ENCODE measurements at regions not wholly inside any gene's neighbourhood (a gene's known extent, or its start where the extent isn't known, plus 50 kb on each side); places are given as distances from the start of the nearest gene placed in this dataset.
A peak's percentile ranks its signal among the peaks of the same experiment; 100 is the strongest.

GRCh38 chr22:25395468-25395867, 169.0 kb upstream of the GRK3 start:
- Histone ChIP-seq H3K9ac (ENCODE audit: low read depth in 1 of 2, low read length in 2 of 2) (no peak overlapping the region), H3K27ac (ENCODE audit: low read depth in 1 of 2, low read length in 2 of 2) (peak overlapping the region in 1 of 2 donors; percentile 31), H3K36me3 (ENCODE audit: control insufficient read depth in 4 of 4, insufficient read depth in 3 of 4, low read depth in 1 of 4, low read length in 3 of 4) (no peaks in the 10 kb centered on the region), H3K4me3 (ENCODE audit: low read depth in 1 of 3, low read length in 3 of 3) (no peak overlapping the region), H3K9me3 (ENCODE audit: control insufficient read depth in 4 of 4, low read length in 3 of 4) (no peaks in the 10 kb centered on the region), H3K4me1 (ENCODE audit: control insufficient read depth in 4 of 4, insufficient read depth in 4 of 4, low read length in 3 of 4) (peaks cover 31 to 59% (median 41%) of the 10 kb centered on the region in 4 donors), H3K27me3 (ENCODE audit: control insufficient read depth in 4 of 4, insufficient read depth in 4 of 4, low read length in 3 of 4) (no peaks in the 10 kb centered on the region)
- 36% methylated on average over 8 of the region's 8 CpGs for WGBS
- DNase-seq (ENCODE audit: low spot score) = no peak
- no peak for TF ChIP-seq RAD21 (IDR thresholded peaks at IDR 0.05)
- no peak for TF ChIP-seq FOXA1 (IDR thresholded peaks at IDR 0.05)
- TF ChIP-seq, protein P1, sequence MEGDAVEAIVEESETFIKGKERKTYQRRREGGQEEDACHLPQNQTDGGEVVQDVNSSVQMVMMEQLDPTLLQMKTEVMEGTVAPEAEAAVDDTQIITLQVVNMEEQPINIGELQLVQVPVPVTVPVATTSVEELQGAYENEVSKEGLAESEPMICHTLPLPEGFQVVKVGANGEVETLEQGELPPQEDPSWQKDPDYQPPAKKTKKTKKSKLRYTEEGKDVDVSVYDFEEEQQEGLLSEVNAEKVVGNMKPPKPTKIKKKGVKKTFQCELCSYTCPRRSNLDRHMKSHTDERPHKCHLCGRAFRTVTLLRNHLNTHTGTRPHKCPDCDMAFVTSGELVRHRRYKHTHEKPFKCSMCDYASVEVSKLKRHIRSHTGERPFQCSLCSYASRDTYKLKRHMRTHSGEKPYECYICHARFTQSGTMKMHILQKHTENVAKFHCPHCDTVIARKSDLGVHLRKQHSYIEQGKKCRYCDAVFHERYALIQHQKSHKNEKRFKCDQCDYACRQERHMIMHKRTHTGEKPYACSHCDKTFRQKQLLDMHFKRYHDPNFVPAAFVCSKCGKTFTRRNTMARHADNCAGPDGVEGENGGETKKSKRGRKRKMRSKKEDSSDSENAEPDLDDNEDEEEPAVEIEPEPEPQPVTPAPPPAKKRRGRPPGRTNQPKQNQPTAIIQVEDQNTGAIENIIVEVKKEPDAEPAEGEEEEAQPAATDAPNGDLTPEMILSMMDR (IDR thresholded peaks at IDR 0.05; ENCODE audit: low read depth, low read length, missing input control) = no peak
- TF ChIP-seq SP1 (IDR thresholded peaks at IDR 0.05) = no peak
- no peak for TF ChIP-seq TAF1 (conservative IDR thresholded peaks at IDR 0.05)
- TF ChIP-seq JUND (IDR thresholded peaks at IDR 0.05) = no peak
- no peak for TF ChIP-seq HNF4A (conservative IDR thresholded peaks at IDR 0.05)
- TF ChIP-seq HNF4G (IDR thresholded peaks at IDR 0.05) = no peak
- TF ChIP-seq, protein P2, sequence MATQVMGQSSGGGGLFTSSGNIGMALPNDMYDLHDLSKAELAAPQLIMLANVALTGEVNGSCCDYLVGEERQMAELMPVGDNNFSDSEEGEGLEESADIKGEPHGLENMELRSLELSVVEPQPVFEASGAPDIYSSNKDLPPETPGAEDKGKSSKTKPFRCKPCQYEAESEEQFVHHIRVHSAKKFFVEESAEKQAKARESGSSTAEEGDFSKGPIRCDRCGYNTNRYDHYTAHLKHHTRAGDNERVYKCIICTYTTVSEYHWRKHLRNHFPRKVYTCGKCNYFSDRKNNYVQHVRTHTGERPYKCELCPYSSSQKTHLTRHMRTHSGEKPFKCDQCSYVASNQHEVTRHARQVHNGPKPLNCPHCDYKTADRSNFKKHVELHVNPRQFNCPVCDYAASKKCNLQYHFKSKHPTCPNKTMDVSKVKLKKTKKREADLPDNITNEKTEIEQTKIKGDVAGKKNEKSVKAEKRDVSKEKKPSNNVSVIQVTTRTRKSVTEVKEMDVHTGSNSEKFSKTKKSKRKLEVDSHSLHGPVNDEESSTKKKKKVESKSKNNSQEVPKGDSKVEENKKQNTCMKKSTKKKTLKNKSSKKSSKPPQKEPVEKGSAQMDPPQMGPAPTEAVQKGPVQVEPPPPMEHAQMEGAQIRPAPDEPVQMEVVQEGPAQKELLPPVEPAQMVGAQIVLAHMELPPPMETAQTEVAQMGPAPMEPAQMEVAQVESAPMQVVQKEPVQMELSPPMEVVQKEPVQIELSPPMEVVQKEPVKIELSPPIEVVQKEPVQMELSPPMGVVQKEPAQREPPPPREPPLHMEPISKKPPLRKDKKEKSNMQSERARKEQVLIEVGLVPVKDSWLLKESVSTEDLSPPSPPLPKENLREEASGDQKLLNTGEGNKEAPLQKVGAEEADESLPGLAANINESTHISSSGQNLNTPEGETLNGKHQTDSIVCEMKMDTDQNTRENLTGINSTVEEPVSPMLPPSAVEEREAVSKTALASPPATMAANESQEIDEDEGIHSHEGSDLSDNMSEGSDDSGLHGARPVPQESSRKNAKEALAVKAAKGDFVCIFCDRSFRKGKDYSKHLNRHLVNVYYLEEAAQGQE (IDR thresholded peaks at IDR 0.05) = no peak
- no peak for TF ChIP-seq EGR1 (IDR thresholded peaks at IDR 0.05; ENCODE audit: low read depth in 2 of 2)
- no peak for TF ChIP-seq FOXA2 (IDR thresholded peaks at IDR 0.05)
- no peak for TF ChIP-seq RXRA (IDR thresholded peaks at IDR 0.05)
- no peak for TF ChIP-seq NR2F2 (IDR thresholded peaks at IDR 0.05)
- TF ChIP-seq, protein P3, sequence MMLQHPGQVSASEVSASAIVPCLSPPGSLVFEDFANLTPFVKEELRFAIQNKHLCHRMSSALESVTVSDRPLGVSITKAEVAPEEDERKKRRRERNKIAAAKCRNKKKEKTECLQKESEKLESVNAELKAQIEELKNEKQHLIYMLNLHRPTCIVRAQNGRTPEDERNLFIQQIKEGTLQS (IDR thresholded peaks at IDR 0.05) = no peak
- TF ChIP-seq ZBTB33 (IDR thresholded peaks at IDR 0.05) = no peak
- TF ChIP-seq GABPA (IDR thresholded peaks at IDR 0.05 in 1 of 2, conservative IDR thresholded peaks at IDR 0.05 in 1 of 2) = no peak
- no peak for TF ChIP-seq YY1 (IDR thresholded peaks at IDR 0.05)

DNA sequence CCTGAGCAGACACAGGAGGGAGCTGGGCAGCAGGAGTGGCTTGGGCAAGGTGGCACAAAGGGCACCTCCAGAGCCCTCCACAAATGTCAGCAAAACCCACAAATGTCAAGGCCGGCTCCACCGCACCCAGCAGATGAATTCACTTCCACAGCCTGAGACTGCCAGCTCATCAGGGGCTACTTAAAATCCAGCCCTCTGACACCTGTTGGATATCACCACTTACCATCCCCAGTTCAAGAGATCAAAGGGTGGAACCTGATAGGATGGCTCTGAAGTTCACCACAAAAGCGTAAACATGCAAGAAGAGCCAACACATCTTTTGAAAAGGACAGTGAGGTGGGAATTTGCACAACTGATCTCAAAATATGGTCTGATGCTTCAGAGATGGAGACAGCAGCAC, 168.6 kb upstream of the GRK3 start:
- no peak overlapping the region for H3K4me3 ChIP-seq (ENCODE audit: low read depth in 1 of 3, low read length in 3 of 3)
- DNase-seq (ENCODE audit: low spot score) = no peak
- H3K4me1 ChIP-seq (ENCODE audit: control insufficient read depth in 4 of 4, insufficient read depth in 4 of 4, low read length in 3 of 4) = peaks cover 29 to 59% (median 41%) of the 10 kb centered on the region in 4 donors

More for the DNA sequence above, 168.6 kb upstream of the GRK3 start:
- Histone ChIP-seq H3K9ac (ENCODE audit: low read depth in 1 of 2, low read length in 2 of 2) (no peak overlapping the region), H3K9me3 (ENCODE audit: control insufficient read depth in 4 of 4, low read length in 3 of 4) (no peaks in the 10 kb centered on the region), H3K27me3 (ENCODE audit: control insufficient read depth in 4 of 4, insufficient read depth in 4 of 4, low read length in 3 of 4) (no peaks in the 10 kb centered on the region), H3K27ac (ENCODE audit: low read depth in 1 of 2, low read length in 2 of 2) (peak overlapping the region in 1 of 2 donors; percentile 31), H3K36me3 (ENCODE audit: control insufficient read depth in 4 of 4, insufficient read depth in 3 of 4, low read depth in 1 of 4, low read length in 3 of 4) (no peaks in the 10 kb centered on the region)
- no peak for TF ChIP-seq TAF1 (conservative IDR thresholded peaks at IDR 0.05)
- TF ChIP-seq HNF4G (IDR thresholded peaks at IDR 0.05) = peak; percentile 20
- peak; percentile 21 for TF ChIP-seq SP1 (IDR thresholded peaks at IDR 0.05)
- TF ChIP-seq RXRA (IDR thresholded peaks at IDR 0.05) = peak; percentile 65 to 89
- TF ChIP-seq ZBTB33 (IDR thresholded peaks at IDR 0.05) = peak; percentile 2
- TF ChIP-seq RAD21 (IDR thresholded peaks at IDR 0.05) = no peak
- TF ChIP-seq, protein P3 (IDR thresholded peaks at IDR 0.05) = no peak
- peak; percentile 71 to 89 for TF ChIP-seq HNF4A (conservative IDR thresholded peaks at IDR 0.05)
- TF ChIP-seq FOXA2 (IDR thresholded peaks at IDR 0.05) = peak; percentile 58
- TF ChIP-seq FOXA1 (IDR thresholded peaks at IDR 0.05) = no peak
- no peak for TF ChIP-seq EGR1 (IDR thresholded peaks at IDR 0.05; ENCODE audit: low read depth in 2 of 2)
- TF ChIP-seq, protein P4, sequence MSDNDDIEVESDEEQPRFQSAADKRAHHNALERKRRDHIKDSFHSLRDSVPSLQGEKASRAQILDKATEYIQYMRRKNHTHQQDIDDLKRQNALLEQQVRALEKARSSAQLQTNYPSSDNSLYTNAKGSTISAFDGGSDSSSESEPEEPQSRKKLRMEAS (IDR thresholded peaks at IDR 0.05) = peak; percentile 34
- peak; percentile 35 for TF ChIP-seq NR2F2 (IDR thresholded peaks at IDR 0.05)
- WGBS = 28% methylated on average over 3 of the region's 3 CpGs
